Adrenal gland (tissue), 9 donors: ENCODE measurements at regions not wholly inside any gene's neighbourhood (a gene's known extent, or its start where the extent isn't known, plus 50 kb on each side); places are given as distances from the start of the nearest gene placed in this dataset.

ENCODE experiments used
- DNase-seq, 7 donors: peaks; one replicate each; pipeline ENCODE4 v3.0.0-alpha.2; 2019 to 2020
- H3K27ac ChIP-seq, 5 donors: fragments of 200-600 bp; sonication (generic) in 4 of 5; 1 replicate in 3 of 5; 2 replicates in 2 of 5; pipeline versions ENCODE4 v1.5.1 to v1.8.0; 2016 to 2020; ENCODE audit warnings: mild to moderate bottlenecking in 1 of 5
- H3K27me3 ChIP-seq: fragments of 200-600 bp; 2 replicates; pipeline ENCODE4 v1.8.0; 2021
- H3K36me3 ChIP-seq, 2 donors: fragments of 200-600 bp; replicated peaks in 1 of 2; 1 replicate in 1 of 2; 2 replicates in 1 of 2; pipeline versions ENCODE4 v1.5.1 to v1.8.0; 2018 to 2022
- H3K4me1 ChIP-seq, 2 donors: fragments of 200-600 bp; replicated peaks in 1 of 2; 1 replicate in 1 of 2; 2 replicates in 1 of 2; pipeline versions ENCODE4 v1.5.1 to v1.8.0; 2018 to 2021
- H3K4me3 ChIP-seq, 4 donors: fragments of 200-600 bp; sonication (generic) in 3 of 4; one replicate each; pipeline ENCODE4 v1.5.1; 2016 to 2018
- H3K9me3 ChIP-seq, 3 donors: fragments of 200-600 bp; sonication (generic) in 1 of 3; replicated peaks in 1 of 3; 1 replicate in 2 of 3; 2 replicates in 1 of 3; pipeline versions ENCODE4 v1.5.1 to v1.8.0; 2016 to 2021
- CTCF ChIP-seq, 6 experiments: fragments of 450-650 bp in 4 of 6; fragments of 200-600 bp in 2 of 6; sonication (generic) in 1 of 6; IDR thresholded peaks; 1 replicate in 5 of 6; 2 replicates in 1 of 6; pipeline versions ENCODE4 v1.5.1 to v1.8.0; 2016 to 2021; ENCODE audit warnings: antibody characterized with exemption in 6 of 6, mild to moderate bottlenecking in 2 of 6, moderate library complexity in 1 of 6
- POLR2A ChIP-seq, 2 donors: fragments of 450-650 bp; IDR thresholded peaks; one replicate each; pipeline ENCODE4 v1.6.1; 2017; ENCODE audit warnings: antibody characterized with exemption in 2 of 2, mild to moderate bottlenecking in 2 of 2, moderate library complexity in 1 of 2
- WGBS, 4 donors: extraction: QIAGEN DNeasy Blood & Tissue Kit in 2 of 4; methylation state at CpG; one replicate each; pipeline versions ENCODE4 v1.1.5 to v1.1.7; 2013 to 2017; 5-methylcytosine and 5-hydroxymethylcytosine counted together
- intact Hi-C, 2 donors: fragments of 100-400 bp; cut with DNase I; formaldehyde crosslinking; loops; one replicate each; pipeline versions ENCODE4 v1.14.1 to v1.15.0; 2022 to 2023
- donor health status: healthy with polysubstance abuse.
- donor health status: Bipolar disorder and iron deficiency.
- donor health status: DM: yes; HTN: yes; CAD: no.
- donor health status: DM: no; HTN: no; CAD: no.
- donor health status: DM: no; HTN: no; CAD: no.

GRCh38 chr6:91476000-91476399 lies 889.1 kb upstream of the MAP3K7 start:
- Histone ChIP-seq H3K4me1 (peaks cover 0 to 4% of the 10 kb centered on the region in 2 donors), H3K4me3 (no peak overlapping the region), H3K36me3 (no peaks in the 10 kb centered on the region), H3K9me3 (no peaks in the 10 kb centered on the region), H3K27me3 (no peaks in the 10 kb centered on the region), H3K27ac (no peak overlapping the region)
- intact Hi-C loops = no loop called here
- TF ChIP-seq CTCF (IDR thresholded peaks at IDR 0.05) (no peak), POLR2A (IDR thresholded peaks at IDR 0.05) (peak in 1 of 2 donors; percentile 29)
- peak; percentile 38 to 76 (median 66) for DNase-seq
- 8 to 31% (median 14%) methylated on average over 2 of the region's 2 CpGs for WGBS, 4 donors

GRCh38 chr6:91465393-91465792 lies 878.5 kb upstream of the MAP3K7 start:
- no peak for TF ChIP-seq POLR2A (IDR thresholded peaks at IDR 0.05)
- no peak for TF ChIP-seq CTCF (IDR thresholded peaks at IDR 0.05)
- no peak for DNase-seq
- Histone ChIP-seq H3K36me3 (no peaks in the 10 kb centered on the region), H3K9me3 (no peaks in the 10 kb centered on the region), H3K27me3 (no peaks in the 10 kb centered on the region), H3K4me1 (no peaks in the 10 kb centered on the region), H3K27ac (no peak overlapping the region), H3K4me3 (no peak overlapping the region)
- 85 to 90% (median 90%) methylated on average over 3 of the region's 3 CpGs for WGBS, 4 donors
- intact Hi-C loops = no loop called here

GRCh38 chr6:91464718-91465117 lies 877.8 kb upstream of the MAP3K7 start:
- no peaks in the 10 kb centered on the region for H3K4me1 ChIP-seq
- no peaks in the 10 kb centered on the region for H3K9me3 ChIP-seq
- H3K36me3 ChIP-seq = no peaks in the 10 kb centered on the region
- H3K4me3 ChIP-seq = no peak overlapping the region
- DNase-seq = no peak
- H3K27ac ChIP-seq = no peak overlapping the region
- TF ChIP-seq POLR2A (IDR thresholded peaks at IDR 0.05) = no peak
- TF ChIP-seq CTCF (IDR thresholded peaks at IDR 0.05) = no peak
- intact Hi-C loops = no loop called here
- no peaks in the 10 kb centered on the region for H3K27me3 ChIP-seq

- H3K9me3 ChIP-seq = no peaks in the 10 kb centered on the region
- no peak for DNase-seq
- no peaks in the 10 kb centered on the region for H3K36me3 ChIP-seq
- 52 to 68% (median 65%) methylated on average over 1 of the region's 1 CpG for WGBS, 4 donors
- H3K4me3 ChIP-seq = no peak overlapping the region
- no peaks in the 10 kb centered on the region for H3K27me3 ChIP-seq
- H3K4me1 ChIP-seq = no peaks in the 10 kb centered on the region
- intact Hi-C loops = no loop called here
- no peak for TF ChIP-seq CTCF (IDR thresholded peaks at IDR 0.05)
- no peak for TF ChIP-seq POLR2A (IDR thresholded peaks at IDR 0.05)
- no peak overlapping the region for H3K27ac ChIP-seq
These were observed 877.3 kb upstream of the MAP3K7 start for GRCh38 chr6:91464201-91464600.
